GM23338 (cell line): ENCODE measurements at regions not wholly inside any gene's neighbourhood (a gene's known extent, or its start where the extent isn't known, plus 50 kb on each side); places are given as distances from the start of the nearest gene placed in this dataset.

Source experiments
- ATAC-seq: fragments of 200-7000 bp; cut with Tn5 transposase; 3 replicates; pipeline ENCODE4 v1.9.1; 2020
- DNase-seq: peaks from one replicate; pipeline ENCODE4 v3.0.0-alpha.2; 2015; ENCODE audit warnings: low spot score
- H2AFZ ChIP-seq: fragments of 200-600 bp; sonication (generic); 2 replicates; pipeline ENCODE4 v1.8.0; 2016; ENCODE audit warnings: antibody characterized with exemption, mild to moderate bottlenecking, moderate library complexity
- H3F3A ChIP-seq: fragments of 200-600 bp; sonication (generic); replicated peaks from 2 replicates; pipeline ENCODE4 v1.8.0; 2017; ENCODE audit warnings: antibody characterized with exemption, mixed run types, low read depth
- H3K27ac ChIP-seq: fragments of 200-600 bp; sonication (generic); 2 replicates; pipeline ENCODE4 v1.6.1; 2016; ENCODE audit warnings: low read depth
- H3K27me3 ChIP-seq: fragments of 200-600 bp; sonication (generic); 2 replicates; pipeline ENCODE4 v1.8.0; 2016; ENCODE audit warnings: mild to moderate bottlenecking, mixed run types, moderate library complexity; ENCODE audit not compliant: insufficient read depth
- H3K36me3 ChIP-seq: fragments of 200-600 bp; sonication (generic); 2 replicates; pipeline ENCODE4 v1.8.0; 2016; ENCODE audit warnings: mild to moderate bottlenecking; ENCODE audit not compliant: insufficient read depth
- H3K4me1 ChIP-seq: fragments of 200-600 bp; sonication (generic); 2 replicates; pipeline ENCODE4 v1.8.0; 2016; ENCODE audit warnings: mild to moderate bottlenecking, moderate library complexity; ENCODE audit not compliant: insufficient read depth
- H3K4me2 ChIP-seq: fragments of 200-600 bp; sonication (generic); 2 replicates; pipeline ENCODE4 v1.7.1; 2017; ENCODE audit warnings: mixed run types
- H3K4me3 ChIP-seq: fragments of 200-600 bp; sonication (generic); 2 replicates; pipeline ENCODE4 v1.6.1; 2016; ENCODE audit warnings: mixed run types
- H3K79me2 ChIP-seq: fragments of 200-600 bp; sonication (generic); replicated peaks from 2 replicates; pipeline ENCODE4 v1.8.0; 2017; ENCODE audit warnings: mild to moderate bottlenecking; ENCODE audit not compliant: insufficient read depth
- H3K9me2 ChIP-seq: fragments of 200-600 bp; sonication (generic); 2 replicates; pipeline ENCODE4 v1.8.0; 2017; ENCODE audit not compliant: insufficient read depth
- H4K20me1 ChIP-seq: fragments of 200-600 bp; sonication (generic); replicated peaks from 2 replicates; pipeline ENCODE4 v1.8.0; 2017; ENCODE audit warnings: mild to moderate bottlenecking; ENCODE audit not compliant: insufficient read depth
- H3K27ac Mint-ChIP-seq: 2 replicates; pipeline ENCODE4 v1.8.0; 2020; ENCODE audit warnings: inconsistent platforms, mild to moderate bottlenecking, moderate library complexity, mixed read lengths
- H3K27me3 Mint-ChIP-seq: 3 replicates; pipeline ENCODE4 v1.8.0; 2022; ENCODE audit warnings: low read depth, mild to moderate bottlenecking, moderate library complexity, mixed read lengths, inconsistent platforms; ENCODE audit not compliant: insufficient read depth, poor library complexity
- H3K36me3 Mint-ChIP-seq: 3 replicates; pipeline ENCODE4 v1.8.0; 2021; ENCODE audit warnings: low read depth, mild to moderate bottlenecking, inconsistent platforms, moderate library complexity, mixed read lengths
- H3K4me1 Mint-ChIP-seq: 3 replicates; pipeline ENCODE4 v1.8.0; 2020; ENCODE audit warnings: mild to moderate bottlenecking, inconsistent platforms, mixed read lengths
- H3K4me3 Mint-ChIP-seq: 3 replicates; pipeline ENCODE4 v1.8.0; 2021; ENCODE audit warnings: moderate library complexity, mild to moderate bottlenecking, inconsistent platforms, mixed read lengths
- H3K9me3 Mint-ChIP-seq: 3 replicates; pipeline ENCODE4 v1.8.0; 2020; ENCODE audit warnings: moderate library complexity, mild to moderate bottlenecking, inconsistent platforms, mixed read lengths
- EZH2phosphoT487 ChIP-seq: fragments of 200-600 bp; sonication (generic); IDR thresholded peaks from one replicate; pipeline ENCODE4 v1.8.1; 2018; ENCODE audit warnings: antibody characterized with exemption; ENCODE audit not compliant: unreplicated experiment
- JUNB ChIP-seq: IDR thresholded peaks from one replicate; pipeline ENCODE4 v1.6.1; 2016; ENCODE audit warnings: antibody characterized with exemption; ENCODE audit not compliant: unreplicated experiment
- NANOG ChIP-seq: IDR thresholded peaks from 2 replicates; pipeline ENCODE4 v1.6.1; 2016; ENCODE audit warnings: antibody characterized with exemption, borderline replicate concordance
- POLR2AphosphoS5 ChIP-seq: IDR thresholded peaks from 2 replicates; pipeline ENCODE4 v1.6.1; 2016; ENCODE audit warnings: antibody characterized with exemption, low read depth
- STAT1 ChIP-seq: IDR thresholded peaks from one replicate; pipeline ENCODE4 v1.6.1; 2016; ENCODE audit warnings: antibody characterized with exemption; ENCODE audit not compliant: unreplicated experiment
- TF ChIP-seq, protein P1 (sequence below): IDR thresholded peaks from 2 replicates; pipeline ENCODE4 v1.6.1; 2016; ENCODE audit warnings: antibody characterized with exemption
- TF ChIP-seq, protein P2 (sequence below): IDR thresholded peaks from one replicate; pipeline ENCODE4 v1.6.1; 2018; ENCODE audit warnings: antibody characterized with exemption; ENCODE audit not compliant: unreplicated experiment
- TF ChIP-seq, protein P3 (sequence below), 2 experiments: fragments of 200-600 bp in 1 of 2; sonication (generic) in 1 of 2; conservative IDR thresholded peaks; 2 replicates each; pipeline versions ENCODE4 v1.5.1 to v1.6.1; 2016 to 2017; ENCODE audit warnings: antibody characterized with exemption in 2 of 2, low read depth in 2 of 2, mild to moderate bottlenecking in 2 of 2, moderate library complexity in 1 of 2

DNA sequence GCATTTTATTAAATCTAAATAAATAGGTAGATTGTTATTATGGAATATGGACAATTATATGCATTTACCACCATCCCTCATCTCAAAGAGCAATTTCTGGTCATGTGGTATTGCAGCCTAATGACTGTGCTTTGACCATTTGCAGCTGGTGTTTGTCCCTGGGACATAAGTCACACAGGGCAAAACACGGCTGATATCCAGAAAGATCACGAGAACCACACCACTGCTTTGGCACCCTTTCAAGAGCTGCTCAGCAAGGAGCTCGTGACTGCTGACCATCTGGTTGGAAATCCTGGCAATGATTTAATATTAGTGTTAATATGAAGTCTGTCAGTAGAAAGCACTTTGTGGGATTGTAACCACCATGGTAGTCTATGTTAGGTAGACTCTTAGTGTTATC lies 545.0 kb downstream of the GBA3 start:
- Mint-ChIP-seq H3K27me3 (no peaks in the 10 kb centered on the region), H3K4me1 (peaks cover 20% of the 10 kb centered on the region), H3K27ac (no peak overlapping the region), H3K4me3 (no peak overlapping the region), H3K9me3 (no peaks in the 10 kb centered on the region), H3K36me3 (no peaks in the 10 kb centered on the region)
- DNase-seq, result no peak
- no peaks in the 10 kb centered on the region for H3K27me3 ChIP-seq
- H4K20me1 ChIP-seq, result no peaks in the 10 kb centered on the region
- H3F3A ChIP-seq, result no peaks in the 10 kb centered on the region
- no peak overlapping the region for H2AFZ ChIP-seq
- H3K4me3 ChIP-seq, result no peak overlapping the region
- H3K4me1 ChIP-seq, result peaks cover 34% of the 10 kb centered on the region
- H3K36me3 ChIP-seq, result no peaks in the 10 kb centered on the region
- H3K9me2 ChIP-seq, result peaks cover 3% of the 10 kb centered on the region
- no peak for ATAC-seq
- TF ChIP-seq, protein P1, sequence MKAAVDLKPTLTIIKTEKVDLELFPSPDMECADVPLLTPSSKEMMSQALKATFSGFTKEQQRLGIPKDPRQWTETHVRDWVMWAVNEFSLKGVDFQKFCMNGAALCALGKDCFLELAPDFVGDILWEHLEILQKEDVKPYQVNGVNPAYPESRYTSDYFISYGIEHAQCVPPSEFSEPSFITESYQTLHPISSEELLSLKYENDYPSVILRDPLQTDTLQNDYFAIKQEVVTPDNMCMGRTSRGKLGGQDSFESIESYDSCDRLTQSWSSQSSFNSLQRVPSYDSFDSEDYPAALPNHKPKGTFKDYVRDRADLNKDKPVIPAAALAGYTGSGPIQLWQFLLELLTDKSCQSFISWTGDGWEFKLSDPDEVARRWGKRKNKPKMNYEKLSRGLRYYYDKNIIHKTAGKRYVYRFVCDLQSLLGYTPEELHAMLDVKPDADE, result no peak
- TF ChIP-seq JUNB (no peak), EZH2phosphoT487 (no peak)
- H3K79me2 ChIP-seq, result no peaks in the 10 kb centered on the region
- H3K4me2 ChIP-seq, result no peak overlapping the region
- no peak overlapping the region for H3K27ac ChIP-seq

DNA sequence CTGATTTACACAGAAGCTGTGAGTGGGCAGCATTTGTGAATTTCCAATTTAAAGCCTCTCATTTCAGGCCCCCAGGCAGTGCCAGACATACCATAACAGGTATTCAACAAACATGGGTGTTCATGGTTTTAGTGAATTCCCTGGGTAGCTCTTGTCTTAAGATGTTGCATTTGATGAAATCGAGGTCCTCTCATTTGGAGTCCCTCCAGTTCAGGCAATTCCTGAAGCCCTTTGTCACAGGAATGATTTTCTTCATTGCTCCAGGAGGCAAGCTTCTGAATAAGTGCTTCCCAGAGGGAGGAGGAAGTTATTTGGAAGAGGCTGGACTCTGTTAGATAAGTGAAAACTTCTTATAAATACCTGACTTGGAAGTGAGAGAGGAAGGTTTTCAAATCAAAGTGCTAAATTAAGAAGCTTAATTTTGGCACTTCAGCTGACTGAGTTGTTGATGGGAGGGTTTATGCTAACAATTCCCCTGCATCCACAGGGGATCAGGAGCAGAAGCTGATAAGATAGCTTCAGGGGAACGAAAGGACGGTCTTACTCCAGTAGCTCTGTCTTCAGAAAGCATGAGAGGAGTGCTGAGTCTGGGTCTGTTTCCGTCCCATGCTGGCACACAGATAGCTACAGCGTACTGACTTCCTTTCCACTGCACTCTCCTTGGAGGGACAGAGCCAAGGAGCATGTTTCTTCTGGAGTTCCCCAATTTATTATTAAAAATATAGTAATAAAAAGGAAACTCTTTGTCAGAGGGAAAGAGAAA lies 543.1 kb downstream of the GBA3 start:
- Mint-ChIP-seq H3K36me3 (no peaks in the 10 kb centered on the region), H3K9me3 (no peaks in the 10 kb centered on the region), H3K4me3 (no peak overlapping the region), H3K27me3 (no peaks in the 10 kb centered on the region), H3K27ac (no peak overlapping the region), H3K4me1 (peaks cover 20% of the 10 kb centered on the region)
- Histone ChIP-seq H3K36me3 (no peaks in the 10 kb centered on the region), H3K27ac (no peak overlapping the region), H3K27me3 (no peaks in the 10 kb centered on the region), H4K20me1 (no peaks in the 10 kb centered on the region), H3K79me2 (no peaks in the 10 kb centered on the region), H3K9me2 (peaks cover 3% of the 10 kb centered on the region), H3K4me2 (peak overlapping the region; percentile 24; the same call in 1 of the 2 replicates), H3K4me3 (no peak overlapping the region), H3F3A (no peaks in the 10 kb centered on the region), H3K4me1 (peaks cover 34% of the 10 kb centered on the region), H2AFZ (peak overlapping the region; percentile 91; the same call in 1 of the 2 replicates)
- ATAC-seq (peak; percentile 66), DNase-seq (peak; percentile 9)
- no peak for TF ChIP-seq NANOG
- TF ChIP-seq JUNB, result no peak
- TF ChIP-seq STAT1, result no peak

DNA sequence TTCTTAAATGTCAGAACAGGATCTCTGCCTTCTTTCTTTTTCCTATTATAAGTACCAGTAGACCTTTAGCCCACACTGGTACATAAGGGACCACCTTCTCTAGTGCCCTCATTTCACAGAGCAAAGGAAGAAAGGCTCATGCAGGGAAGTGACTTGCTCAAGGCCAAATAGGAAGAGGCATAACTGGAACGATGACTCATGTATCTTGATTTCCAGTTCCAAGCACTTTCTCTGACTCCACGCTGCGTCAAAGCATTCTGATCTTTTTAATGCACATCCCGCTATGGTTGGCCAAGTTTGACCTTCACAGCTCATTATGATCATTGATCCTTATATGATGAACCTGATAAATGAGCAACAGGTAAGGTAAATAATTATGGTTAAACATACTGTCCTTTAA lies 542.0 kb downstream of the GBA3 start:
- H3K4me2 ChIP-seq, result 0 out of 2 replicates have a peak overlapping the region, but pooled peaks have one; percentile 3
- peak overlapping the region; percentile 84 for H3K27ac ChIP-seq
- TF ChIP-seq, protein P2, sequence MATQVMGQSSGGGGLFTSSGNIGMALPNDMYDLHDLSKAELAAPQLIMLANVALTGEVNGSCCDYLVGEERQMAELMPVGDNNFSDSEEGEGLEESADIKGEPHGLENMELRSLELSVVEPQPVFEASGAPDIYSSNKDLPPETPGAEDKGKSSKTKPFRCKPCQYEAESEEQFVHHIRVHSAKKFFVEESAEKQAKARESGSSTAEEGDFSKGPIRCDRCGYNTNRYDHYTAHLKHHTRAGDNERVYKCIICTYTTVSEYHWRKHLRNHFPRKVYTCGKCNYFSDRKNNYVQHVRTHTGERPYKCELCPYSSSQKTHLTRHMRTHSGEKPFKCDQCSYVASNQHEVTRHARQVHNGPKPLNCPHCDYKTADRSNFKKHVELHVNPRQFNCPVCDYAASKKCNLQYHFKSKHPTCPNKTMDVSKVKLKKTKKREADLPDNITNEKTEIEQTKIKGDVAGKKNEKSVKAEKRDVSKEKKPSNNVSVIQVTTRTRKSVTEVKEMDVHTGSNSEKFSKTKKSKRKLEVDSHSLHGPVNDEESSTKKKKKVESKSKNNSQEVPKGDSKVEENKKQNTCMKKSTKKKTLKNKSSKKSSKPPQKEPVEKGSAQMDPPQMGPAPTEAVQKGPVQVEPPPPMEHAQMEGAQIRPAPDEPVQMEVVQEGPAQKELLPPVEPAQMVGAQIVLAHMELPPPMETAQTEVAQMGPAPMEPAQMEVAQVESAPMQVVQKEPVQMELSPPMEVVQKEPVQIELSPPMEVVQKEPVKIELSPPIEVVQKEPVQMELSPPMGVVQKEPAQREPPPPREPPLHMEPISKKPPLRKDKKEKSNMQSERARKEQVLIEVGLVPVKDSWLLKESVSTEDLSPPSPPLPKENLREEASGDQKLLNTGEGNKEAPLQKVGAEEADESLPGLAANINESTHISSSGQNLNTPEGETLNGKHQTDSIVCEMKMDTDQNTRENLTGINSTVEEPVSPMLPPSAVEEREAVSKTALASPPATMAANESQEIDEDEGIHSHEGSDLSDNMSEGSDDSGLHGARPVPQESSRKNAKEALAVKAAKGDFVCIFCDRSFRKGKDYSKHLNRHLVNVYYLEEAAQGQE, result no peak
- TF ChIP-seq POLR2AphosphoS5 (no peak), JUNB (no peak), EZH2phosphoT487 (no peak), STAT1 (no peak)
- TF ChIP-seq, protein P3, sequence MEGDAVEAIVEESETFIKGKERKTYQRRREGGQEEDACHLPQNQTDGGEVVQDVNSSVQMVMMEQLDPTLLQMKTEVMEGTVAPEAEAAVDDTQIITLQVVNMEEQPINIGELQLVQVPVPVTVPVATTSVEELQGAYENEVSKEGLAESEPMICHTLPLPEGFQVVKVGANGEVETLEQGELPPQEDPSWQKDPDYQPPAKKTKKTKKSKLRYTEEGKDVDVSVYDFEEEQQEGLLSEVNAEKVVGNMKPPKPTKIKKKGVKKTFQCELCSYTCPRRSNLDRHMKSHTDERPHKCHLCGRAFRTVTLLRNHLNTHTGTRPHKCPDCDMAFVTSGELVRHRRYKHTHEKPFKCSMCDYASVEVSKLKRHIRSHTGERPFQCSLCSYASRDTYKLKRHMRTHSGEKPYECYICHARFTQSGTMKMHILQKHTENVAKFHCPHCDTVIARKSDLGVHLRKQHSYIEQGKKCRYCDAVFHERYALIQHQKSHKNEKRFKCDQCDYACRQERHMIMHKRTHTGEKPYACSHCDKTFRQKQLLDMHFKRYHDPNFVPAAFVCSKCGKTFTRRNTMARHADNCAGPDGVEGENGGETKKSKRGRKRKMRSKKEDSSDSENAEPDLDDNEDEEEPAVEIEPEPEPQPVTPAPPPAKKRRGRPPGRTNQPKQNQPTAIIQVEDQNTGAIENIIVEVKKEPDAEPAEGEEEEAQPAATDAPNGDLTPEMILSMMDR (conservative IDR thresholded peaks at IDR 0.05; ENCODE audit: low read depth in 2 of 2), result no peak

More for the DNA sequence above, 542.0 kb downstream of the GBA3 start:
- Histone ChIP-seq H2AFZ (no peak overlapping the region), H3K4me3 (no peak overlapping the region), H3K36me3 (no peaks in the 10 kb centered on the region), H4K20me1 (no peaks in the 10 kb centered on the region), H3F3A (no peaks in the 10 kb centered on the region), H3K9me2 (no peaks in the 10 kb centered on the region; the same call in 1 of the 2 replicates), H3K27me3 (no peaks in the 10 kb centered on the region), H3K4me1 (peaks cover 34% of the 10 kb centered on the region), H3K79me2 (no peaks in the 10 kb centered on the region)
- Mint-ChIP-seq H3K4me3 (no peak overlapping the region), H3K27me3 (no peaks in the 10 kb centered on the region), H3K27ac (no peak overlapping the region), H3K9me3 (no peaks in the 10 kb centered on the region), H3K4me1 (peaks cover 20% of the 10 kb centered on the region), H3K36me3 (no peaks in the 10 kb centered on the region)
- DNase-seq, result no peak
- no peak for ATAC-seq
